Caki2 (cell line): ENCODE measurements at regions not wholly inside any gene's neighbourhood (a gene's known extent, or its start where the extent isn't known, plus 50 kb on each side); places are given as distances from the start of the nearest gene placed in this dataset.
A peak's percentile ranks its signal among the peaks of the same experiment; 100 is the strongest.
"Not testable (repeated sequence)": the region's sequence is repeated elsewhere in the genome, so short reads cannot be mapped to it uniquely, and the experiment has no call there.

Source experiments
- DNase-seq: peaks from one replicate; pipeline ENCODE4 v3.0.0-alpha.2; 2015; ENCODE audit warnings: low read depth
- in situ Hi-C: cut with HindIII; loops from 2 replicates; pipeline ENCODE4 v1.10.0; 2016; ENCODE audit warnings: low sequenced_read_pairs, low pct_unique_long_range_greater_than_20kb, mixed read lengths

DNA sequence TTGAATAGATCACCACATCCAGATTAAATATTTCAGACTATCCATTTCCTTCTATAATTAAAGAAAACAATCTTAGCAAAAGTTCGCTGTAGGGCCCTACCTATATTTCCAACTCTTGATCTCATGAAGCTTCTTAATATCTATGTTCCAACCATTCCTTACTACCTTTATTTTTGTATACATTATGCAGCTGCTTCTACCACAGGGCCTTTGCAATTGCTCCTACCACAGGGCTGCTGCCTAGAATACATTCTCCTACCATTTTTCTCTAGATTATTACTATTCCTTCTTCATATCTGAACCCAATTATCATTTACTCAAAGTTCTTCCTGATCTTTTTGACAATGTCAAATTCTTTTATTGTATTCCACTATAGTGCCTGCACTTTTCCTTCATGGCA lies 516.6 kb downstream of the RFPL4B start:
- no peak for DNase-seq
- in situ Hi-C loops, result no loop called here

DNA sequence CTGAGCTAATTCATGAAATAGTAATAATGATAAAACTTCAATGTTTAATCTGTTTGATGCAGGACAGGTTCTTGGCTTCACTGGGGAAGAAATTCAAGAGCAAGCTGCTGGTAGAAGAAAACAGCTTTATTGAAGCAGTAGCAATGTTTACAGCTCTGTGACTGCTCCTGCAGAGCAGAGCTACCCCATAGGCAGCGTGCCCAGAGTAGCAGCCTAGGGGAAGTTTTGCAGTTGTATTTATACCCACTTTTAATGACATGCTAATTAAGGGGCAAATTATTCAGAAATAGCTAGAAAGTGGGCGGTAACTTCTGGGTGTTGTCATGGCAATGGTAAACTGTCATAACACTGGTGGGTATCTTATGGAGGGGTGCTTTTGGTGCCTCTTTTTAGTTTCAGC lies 518.0 kb downstream of the RFPL4B start:
- in situ Hi-C loops, result no loop called here
- DNase-seq, result no peak

DNA sequence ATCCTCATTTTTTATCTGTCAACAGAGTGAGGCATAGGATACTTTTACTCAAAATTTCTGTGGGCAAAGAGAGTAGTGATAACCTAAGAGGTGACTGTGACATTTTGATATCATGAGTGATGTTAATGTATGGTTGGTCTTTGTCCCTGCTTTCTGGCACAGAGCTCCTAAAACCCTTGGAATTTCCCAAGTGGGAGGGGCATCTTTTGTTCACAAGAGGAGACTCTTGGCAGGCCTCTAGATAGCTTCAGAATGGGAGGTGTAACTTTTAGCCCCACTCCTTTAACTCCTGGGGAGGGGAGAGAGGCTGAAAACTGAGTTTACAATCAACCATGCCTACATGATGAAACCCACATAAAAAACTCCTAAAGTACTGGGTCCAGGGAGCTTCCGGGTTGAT lies 527.8 kb downstream of the RFPL4B start:
- in situ Hi-C loops, result no loop called here
- DNase-seq, result no peak

DNA sequence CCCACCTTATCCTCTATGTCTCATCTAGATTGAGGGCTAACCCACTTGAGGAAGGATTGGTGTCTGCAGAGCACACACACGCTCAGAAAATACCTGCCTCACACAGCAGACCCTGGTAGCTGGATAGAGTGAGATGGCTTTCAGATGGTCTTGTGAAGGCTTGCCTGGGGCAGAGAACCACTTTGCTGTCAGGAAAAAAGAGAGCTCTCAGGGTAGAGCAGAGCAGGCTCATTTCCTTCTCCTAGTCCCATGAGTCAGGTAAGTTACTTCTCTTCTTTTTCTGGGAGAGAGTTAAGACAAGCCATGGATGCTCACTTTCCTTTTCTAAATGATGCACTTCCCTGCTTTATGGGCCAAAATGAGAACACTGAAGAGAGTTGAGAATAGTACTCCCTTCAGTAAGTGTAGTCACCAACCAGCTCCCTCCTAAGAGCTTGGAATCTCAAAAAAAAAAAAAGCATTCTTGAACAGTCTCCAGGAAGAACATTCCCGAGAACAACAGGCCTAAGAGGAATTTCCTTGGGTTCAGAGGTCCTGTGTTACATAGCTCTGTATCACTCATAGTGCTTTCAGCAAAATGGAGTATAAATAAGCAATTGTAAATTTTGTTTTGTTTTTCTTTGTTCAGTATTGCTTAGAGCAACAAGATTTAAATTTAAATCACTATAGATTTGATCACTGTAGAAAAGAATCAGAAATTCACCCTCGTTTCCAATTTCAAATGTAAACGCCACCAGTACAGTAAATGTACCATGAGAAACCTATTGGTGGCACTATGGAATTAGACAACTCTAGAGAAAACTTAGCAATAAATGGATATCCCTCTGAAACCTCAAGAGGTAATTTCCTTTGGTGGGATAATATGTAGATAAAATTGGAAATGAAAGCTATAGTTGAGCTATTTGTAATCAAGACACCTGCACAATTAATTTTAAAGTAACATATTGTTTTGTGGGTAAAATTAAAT lies 530.3 kb downstream of the RFPL4B start:
- peak; percentile 40 for DNase-seq
- in situ Hi-C loops, result no loop called here

DNA sequence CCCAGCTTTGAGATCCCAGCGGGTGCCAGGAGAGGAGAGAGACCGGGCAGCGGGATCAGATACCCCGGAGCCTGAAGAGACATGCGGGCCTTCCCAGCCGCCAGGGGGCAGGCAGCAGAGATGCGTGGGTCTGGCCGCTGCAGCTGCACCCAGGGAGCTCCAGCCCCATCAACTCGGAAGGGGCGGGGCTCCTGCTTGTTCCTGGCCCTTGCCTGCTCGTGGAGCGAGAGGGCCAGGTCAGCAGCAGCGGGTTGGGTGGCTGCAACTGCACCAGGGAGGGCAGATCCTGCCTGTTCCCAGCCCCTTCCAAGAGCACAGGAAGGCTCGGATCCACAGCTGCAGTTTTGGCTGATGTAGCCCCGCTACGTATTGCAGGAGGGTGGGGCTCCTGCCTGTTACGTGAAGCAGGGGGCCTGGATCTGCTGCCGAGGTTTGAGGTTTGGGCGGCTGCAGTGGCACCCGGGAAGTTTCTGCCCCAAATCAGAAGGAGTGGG lies 532.8 kb downstream of the RFPL4B start:
- in situ Hi-C loops, result no loop called here
- no peak for DNase-seq

DNA sequence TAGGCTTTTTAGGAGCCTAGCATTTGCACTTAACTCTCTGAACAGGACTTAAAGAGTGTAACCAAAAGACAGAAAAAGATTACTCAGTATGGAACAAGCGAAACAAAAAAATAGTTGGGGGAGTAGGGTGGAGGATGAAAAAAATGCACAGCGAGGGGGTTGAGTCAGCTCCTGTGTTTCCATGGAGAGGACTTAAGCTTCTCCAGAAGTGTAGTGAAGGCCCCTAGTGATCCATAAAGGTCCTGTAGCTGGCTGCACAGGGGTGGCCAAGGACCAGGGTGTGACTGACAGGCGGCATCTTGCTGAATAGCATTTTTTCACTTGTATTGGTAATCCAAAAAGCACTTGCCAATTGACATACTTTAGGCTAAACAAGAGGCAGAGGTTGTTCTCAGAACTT lies 533.9 kb downstream of the RFPL4B start:
- DNase-seq, result no peak

DNA sequence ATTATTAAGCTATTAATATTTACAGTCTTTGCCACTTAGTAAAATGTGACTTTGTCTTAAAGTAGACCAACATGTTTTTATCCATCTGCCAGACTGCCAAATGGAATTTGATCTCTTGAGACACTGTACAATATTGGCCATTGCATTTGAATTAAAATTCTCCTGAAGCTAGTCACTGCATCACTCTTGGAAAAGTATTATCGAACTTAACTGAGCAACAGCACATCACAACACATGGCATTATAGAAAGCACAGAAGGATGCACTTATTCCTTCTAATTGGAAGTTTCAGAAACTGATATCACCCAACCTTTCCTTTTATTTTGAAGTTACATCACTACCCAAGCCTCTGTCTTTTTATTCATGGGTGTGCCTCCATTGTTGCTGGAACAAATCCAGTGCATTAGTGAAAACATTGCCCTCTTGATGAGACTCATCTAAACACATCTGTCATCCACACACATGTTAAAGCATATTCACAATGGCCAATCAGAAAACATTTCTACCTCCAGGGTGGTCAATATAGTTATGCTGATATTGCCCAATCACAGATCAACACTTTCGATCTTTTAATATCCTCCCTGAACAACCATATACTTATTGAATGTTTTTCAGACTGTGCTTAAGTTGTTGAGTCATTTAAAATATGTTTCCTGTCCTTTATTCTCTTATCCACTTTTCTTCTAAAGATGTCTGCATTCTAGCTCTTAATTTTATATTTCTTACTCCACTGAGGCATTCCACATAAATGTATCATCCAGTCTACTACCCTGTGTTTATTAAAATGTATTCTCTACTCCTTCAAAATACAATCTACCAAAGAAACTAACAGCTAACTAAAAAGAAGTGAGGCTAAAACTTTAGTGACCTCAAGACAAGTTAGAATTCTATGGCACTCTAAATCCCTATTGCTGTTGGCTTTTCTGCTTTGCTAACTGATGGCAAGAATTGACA lies 535.0 kb downstream of the RFPL4B start:
- in situ Hi-C loops, result no loop called here
- DNase-seq, result no peak

More for the DNA sequence above, 533.9 kb downstream of the RFPL4B start:
- in situ Hi-C loops, result no loop called here

DNA sequence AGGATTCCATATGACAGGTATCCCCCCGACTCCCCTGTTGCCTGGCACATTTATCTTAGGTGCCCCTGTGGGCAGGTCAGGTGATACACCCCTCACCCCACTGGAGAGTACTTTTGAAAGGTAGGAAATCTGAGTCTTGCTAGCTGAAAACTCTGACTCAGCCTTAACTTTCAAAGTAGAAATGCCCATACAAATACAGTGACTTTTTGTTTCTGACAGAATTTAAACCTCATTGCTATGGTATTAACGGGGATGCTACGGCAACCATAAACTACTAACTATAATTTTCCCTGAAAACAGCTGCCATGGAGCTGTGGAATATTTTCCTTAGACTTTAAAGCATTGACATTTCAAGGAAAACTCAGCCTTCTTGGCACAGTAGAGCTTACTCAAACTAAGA lies 536.0 kb downstream of the RFPL4B start:
- DNase-seq, result no peak
- in situ Hi-C loops, result no loop called here

DNA sequence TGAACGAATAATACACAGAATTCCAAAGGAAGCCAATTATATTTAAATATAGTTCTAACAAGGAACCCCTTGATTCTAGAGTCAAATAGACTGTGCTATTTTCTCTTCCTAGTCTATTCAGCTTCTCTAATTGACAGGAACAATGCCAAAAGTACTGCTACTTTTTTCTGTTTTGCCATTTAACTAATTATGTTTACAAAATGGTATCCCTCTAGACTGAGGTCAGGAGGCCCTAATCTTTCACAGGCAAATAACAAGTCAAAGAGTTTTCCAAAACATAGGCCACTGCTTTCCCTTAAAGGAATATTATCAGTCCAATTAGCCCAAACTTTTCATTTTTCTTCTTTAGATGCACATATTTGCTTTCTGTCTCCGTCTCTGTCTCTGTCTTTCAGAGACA lies 539.3 kb downstream of the RFPL4B start:
- DNase-seq, result no peak
- in situ Hi-C loops, result no loop called here

DNA sequence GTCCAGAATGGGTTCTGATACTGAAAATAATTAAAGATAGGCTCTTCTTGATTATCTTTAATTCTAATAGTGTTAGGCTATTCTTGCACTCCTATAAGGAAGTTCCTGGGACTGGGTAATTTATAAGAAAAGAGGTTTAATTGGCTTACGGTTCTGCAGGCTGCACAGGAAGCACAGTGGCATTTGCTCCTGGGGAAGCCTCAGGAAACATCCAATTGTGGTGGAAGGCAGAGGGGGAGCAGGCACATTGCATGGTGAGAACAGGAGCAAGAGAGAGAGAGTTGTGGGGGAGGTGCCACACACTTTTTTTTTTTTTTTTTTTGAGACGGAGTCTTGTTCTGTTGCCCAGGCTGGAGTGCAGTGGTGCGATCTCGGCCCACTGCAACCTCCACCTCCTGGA lies 540.3 kb downstream of the RFPL4B start:
- in situ Hi-C loops, DNase-seq: not testable (repeated sequence)

DNA sequence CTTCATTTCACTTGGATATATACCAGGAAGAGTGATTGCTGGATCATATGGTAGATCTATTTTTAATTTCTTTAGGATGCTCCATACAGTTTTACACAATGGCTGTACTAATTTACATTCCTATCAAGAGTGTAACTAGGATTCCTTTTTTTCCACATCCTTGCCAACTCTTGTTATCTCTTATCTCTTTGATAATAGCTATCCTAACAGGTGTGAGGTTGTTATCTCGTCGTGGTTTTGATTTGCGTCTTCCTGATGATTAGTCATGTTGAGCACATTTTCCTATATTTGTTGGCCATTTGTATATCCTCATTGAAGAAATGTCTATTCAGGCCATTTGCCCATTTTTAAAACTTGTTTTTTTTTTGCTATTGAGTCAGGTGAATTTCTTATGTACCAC lies 552.4 kb downstream of the RFPL4B start:
- no peak for DNase-seq
- in situ Hi-C loops, result no loop called here

DNA sequence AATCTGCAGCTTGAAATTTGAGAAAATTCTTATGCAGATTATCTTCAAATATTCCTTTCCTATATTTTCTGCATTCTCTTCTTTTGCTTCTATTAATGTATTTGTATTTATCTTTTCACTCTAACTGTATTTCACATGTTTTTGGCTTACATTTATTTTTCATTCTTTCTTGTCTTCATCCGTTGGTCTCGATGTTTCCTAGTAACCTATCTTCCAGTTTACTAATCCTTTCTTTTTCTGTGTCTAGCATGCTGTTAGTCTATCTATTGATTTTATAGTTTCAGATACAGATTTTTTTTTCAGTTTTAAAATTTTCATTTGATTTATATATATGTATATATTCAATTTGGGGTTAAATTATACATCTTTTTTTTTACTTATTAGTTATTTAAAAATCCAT lies 556.2 kb downstream of the RFPL4B start:
- DNase-seq, result no peak
- in situ Hi-C loops, result no loop called here

DNA sequence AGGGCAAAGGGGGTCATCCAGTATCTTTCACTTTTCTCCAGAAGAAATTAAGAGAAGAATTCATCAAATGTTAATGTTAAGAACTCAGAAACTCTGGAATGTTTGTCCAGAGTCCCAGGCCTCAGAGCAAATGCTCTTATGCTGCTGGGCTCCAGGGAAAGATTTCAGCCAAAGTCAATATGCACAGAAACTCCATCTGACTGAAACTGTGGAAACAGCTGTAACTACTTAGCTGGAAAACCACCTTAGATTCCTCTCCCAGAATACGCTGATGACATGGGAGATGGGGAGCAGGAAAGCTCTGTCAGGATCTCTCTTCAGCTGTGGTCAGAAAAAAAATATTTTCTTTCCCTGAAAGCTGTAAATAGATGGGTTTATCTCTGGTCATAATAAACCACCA lies 559.6 kb downstream of the RFPL4B start:
- no peak for DNase-seq

DNA sequence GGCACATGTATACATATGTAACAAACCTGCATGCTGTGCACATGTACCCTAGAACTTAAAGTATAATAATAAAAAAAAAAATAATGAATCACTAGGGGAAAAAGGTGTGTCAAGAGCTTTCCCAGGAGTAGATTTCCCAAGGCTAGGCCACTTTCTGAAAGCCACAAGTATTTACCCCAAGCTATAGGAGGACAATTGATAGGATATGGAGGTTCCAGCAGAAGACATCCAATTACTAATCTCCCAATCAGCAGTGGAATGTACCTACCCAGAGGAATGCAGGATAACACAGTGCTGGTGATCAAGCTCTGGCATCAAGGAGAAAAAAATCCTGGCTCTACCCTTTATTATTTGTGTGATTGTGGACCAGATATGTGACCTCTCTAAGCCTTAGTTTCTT lies 562.7 kb downstream of the RFPL4B start:
- in situ Hi-C loops, result no loop called here
- no peak for DNase-seq

More for the DNA sequence above, 559.6 kb downstream of the RFPL4B start:
- in situ Hi-C loops, result no loop called here

DNA sequence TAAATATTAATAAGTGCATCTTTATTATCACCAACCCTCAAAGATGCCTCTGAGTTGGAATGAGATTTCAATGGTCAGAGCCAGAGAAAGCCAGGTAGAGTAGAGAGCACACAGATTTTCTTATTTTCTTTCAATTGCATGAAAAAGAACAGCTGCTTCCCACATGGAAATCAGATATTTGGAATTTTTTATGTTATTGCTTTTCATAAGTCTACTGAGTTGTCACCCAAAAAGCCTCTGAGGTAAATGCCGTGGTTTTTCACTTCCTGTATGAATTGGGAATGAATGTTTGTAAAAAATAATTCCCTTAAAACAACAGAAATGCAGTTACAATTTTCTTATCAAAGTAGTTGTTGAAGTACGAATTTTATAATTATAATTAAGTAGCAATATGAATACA lies 563.1 kb downstream of the RFPL4B start:
- in situ Hi-C loops, result no loop called here
- no peak for DNase-seq

DNA sequence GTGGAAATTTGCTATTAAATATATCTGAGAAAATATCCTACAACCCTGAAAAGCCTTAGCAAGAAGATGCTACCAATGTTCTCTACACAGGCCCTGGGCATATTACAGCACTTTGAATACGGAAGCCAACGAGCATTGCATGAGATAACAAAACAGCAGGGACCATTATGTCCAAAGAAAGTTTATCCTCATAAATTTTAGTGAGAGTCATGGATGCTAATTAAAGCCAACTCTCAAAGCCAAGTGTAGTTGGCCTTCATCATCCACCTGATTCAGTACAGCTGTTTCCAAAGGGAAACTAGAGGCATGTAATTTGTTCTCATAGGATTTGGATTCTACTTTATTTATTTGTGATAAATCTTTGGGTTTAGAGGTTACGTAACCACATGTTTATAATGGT lies 564.8 kb downstream of the RFPL4B start:
- in situ Hi-C loops, result no loop called here
- no peak for DNase-seq

DNA sequence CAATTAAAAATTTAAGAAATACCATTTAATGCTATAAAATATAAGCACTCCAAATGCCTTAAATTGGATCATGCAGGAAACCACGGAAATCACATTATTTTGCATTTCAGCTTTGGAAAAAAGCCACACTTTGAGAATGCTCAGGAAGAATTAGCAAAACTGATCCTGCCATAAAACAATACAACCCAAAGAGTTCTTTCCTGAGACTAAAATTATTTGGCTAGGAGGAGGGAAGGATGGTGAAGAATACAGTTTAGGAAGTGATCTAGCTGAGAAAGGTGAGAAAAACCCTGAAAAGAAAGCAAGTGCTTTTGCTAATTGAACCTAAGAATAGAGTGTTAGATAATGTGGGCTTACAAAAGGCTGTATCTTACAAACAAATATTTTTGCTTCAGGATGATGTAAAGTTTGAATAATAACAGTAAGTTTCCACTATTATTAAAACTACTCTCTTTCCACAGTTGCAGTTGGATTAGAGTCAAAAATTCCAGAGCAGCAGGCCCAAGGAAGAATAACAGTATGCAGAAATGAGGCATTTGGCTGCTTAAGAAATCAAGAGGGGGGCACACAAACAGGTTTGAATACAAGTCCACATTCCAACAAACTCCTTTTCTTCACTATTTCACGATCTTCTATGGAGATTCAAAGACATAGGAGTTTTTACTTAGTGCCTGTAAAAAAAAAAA lies 565.4 kb downstream of the RFPL4B start:
- in situ Hi-C loops, result no loop called here
- no peak for DNase-seq

DNA sequence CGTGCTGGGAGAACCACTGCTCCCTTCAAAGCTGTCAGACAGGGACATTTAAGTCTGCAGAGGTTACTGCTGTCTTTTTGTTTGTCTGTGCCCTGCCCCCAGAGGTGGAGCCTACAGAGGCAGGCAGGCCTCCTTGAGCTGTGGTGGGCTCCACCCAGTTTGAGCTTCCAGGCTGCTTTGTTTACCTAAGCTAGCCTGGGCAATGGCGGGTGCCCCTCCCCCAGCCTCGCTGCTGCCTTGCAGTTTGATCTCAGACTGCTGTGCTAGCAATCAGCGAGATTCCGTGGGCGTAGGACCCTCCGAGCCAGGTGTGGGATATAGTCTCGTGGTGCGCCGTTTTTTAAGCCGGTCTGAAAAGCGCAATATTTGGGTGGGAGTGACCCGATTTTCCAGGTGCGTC lies 572.6 kb downstream of the RFPL4B start:
- in situ Hi-C loops, DNase-seq: not testable (repeated sequence)
